Calu3 (cell line): ENCODE measurements at regions not wholly inside any gene's neighbourhood (a gene's known extent, or its start where the extent isn't known, plus 50 kb on each side); places are given as distances from the start of the nearest gene placed in this dataset.
"Not testable (repeated sequence)": the region's sequence is repeated elsewhere in the genome, so short reads cannot be mapped to it uniquely, and the experiment has no call there.

ENCODE experiments used
- BruUV-seq: library from RNA; stranded (reverse); fragments of 400-500 nt; replicated peaks from 2 replicates; lab custom pipeline; 2021; lab: Mats Ljungman, UMichigan
- CTCF ChIA-PET: fragments of 300-600 bp; sonication (Branson Sonifier 250); formaldehyde crosslinking; loops from one replicate; lab custom pipeline; 2022; ENCODE audit warnings: antibody characterized with exemption; lab: Charles Lee
- DNase-seq: peaks from one replicate; pipeline ENCODE4 v3.0.0; 2022
- H3K27ac Mint-ChIP-seq: one replicate; pipeline ENCODE4 v1.8.0; 2022; ENCODE audit warnings: mixed read lengths; ENCODE audit not compliant: unreplicated experiment
- H3K27me3 Mint-ChIP-seq: one replicate; pipeline ENCODE4 v1.8.0; 2022; ENCODE audit warnings: mixed read lengths; ENCODE audit not compliant: unreplicated experiment
- H3K36me3 Mint-ChIP-seq: one replicate; pipeline ENCODE4 v1.8.0; 2022; ENCODE audit warnings: mild to moderate bottlenecking, moderate library complexity, mixed read lengths; ENCODE audit not compliant: insufficient read depth, unreplicated experiment
- H3K4me1 Mint-ChIP-seq: one replicate; pipeline ENCODE4 v1.8.0; 2022; ENCODE audit warnings: mild to moderate bottlenecking, low read depth, mixed read lengths; ENCODE audit not compliant: unreplicated experiment
- H3K4me3 Mint-ChIP-seq: one replicate; pipeline ENCODE4 v1.8.0; 2022; ENCODE audit warnings: mild to moderate bottlenecking, low read depth, moderate library complexity, mixed read lengths; ENCODE audit not compliant: unreplicated experiment
- H3K9me3 Mint-ChIP-seq: one replicate; pipeline ENCODE4 v1.8.0; 2022; ENCODE audit warnings: low read depth, mixed read lengths; ENCODE audit not compliant: unreplicated experiment
- CTCF ChIP-seq: fragments of 200-600 bp; IDR thresholded peaks from one replicate; pipeline ENCODE4 v1.8.0; 2022; ENCODE audit warnings: antibody characterized with exemption; ENCODE audit not compliant: unreplicated experiment
- intact Hi-C: fragments of 100-400 bp; cut with micrococcal nuclease; formaldehyde crosslinking; loops from one replicate; pipeline ENCODE4 v1.10.0; 2022; ENCODE audit not compliant: unreplicated experiment

- BruUV-seq = no TSS peak
- Mint-ChIP-seq H3K27me3 (no peaks in the 10 kb centered on the region), H3K36me3 (no peaks in the 10 kb centered on the region), H3K4me1 (no peaks in the 10 kb centered on the region), H3K9me3 (peaks cover 3% of the 10 kb centered on the region), H3K4me3 (no peak overlapping the region), H3K27ac (no peak overlapping the region)
- CTCF ChIA-PET = no interaction called here
- intact Hi-C loops = no loop called here
- TF ChIP-seq CTCF = no peak
- no peak for DNase-seq
Measured at GRCh38 chr5:121088341-121088740, 624.2 kb downstream of the PRR16 start.

DNA sequence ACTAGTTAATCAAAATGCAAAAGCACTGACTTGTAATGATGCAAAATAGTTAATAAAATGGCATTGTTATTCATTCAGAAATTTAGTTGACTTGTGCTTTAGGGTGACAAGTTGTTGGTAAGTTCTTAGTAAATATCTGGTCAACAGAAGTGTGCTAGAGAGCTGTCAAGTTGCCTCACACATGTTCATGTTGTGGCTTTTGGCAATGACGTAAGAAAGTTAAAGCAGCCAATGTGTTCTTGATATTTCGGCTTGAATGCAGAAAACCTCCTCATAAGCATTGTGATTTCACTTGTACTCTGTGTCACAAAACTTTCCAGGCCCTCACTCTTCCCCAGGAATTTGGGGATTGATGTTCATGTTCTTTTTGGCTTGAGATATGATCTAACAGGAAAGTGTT lies 626.7 kb downstream of the PRR16 start:
- no peaks in the 10 kb centered on the region for H3K4me1 Mint-ChIP-seq
- no peaks in the 10 kb centered on the region for H3K27me3 Mint-ChIP-seq
- no peaks in the 10 kb centered on the region for H3K36me3 Mint-ChIP-seq
- DNase-seq = no peak
- no peak overlapping the region for H3K4me3 Mint-ChIP-seq
- BruUV-seq = no TSS peak
- no peak for TF ChIP-seq CTCF
- peaks cover 3% of the 10 kb centered on the region for H3K9me3 Mint-ChIP-seq
- no peak overlapping the region for H3K27ac Mint-ChIP-seq
- CTCF ChIA-PET = no interaction called here
- intact Hi-C loops = no loop called here

GRCh38 chr5:121100931-121101330 lies 636.8 kb downstream of the PRR16 start:
- H3K4me1 Mint-ChIP-seq = no peaks in the 10 kb centered on the region
- H3K27me3 Mint-ChIP-seq = no peaks in the 10 kb centered on the region
- no peaks in the 10 kb centered on the region for H3K36me3 Mint-ChIP-seq
- intact Hi-C loops = no loop called here
- CTCF ChIA-PET = no interaction called here
- no peak for DNase-seq
- H3K4me3 Mint-ChIP-seq = no peak overlapping the region
- BruUV-seq = no TSS peak
- H3K9me3 Mint-ChIP-seq = no peaks in the 10 kb centered on the region
- H3K27ac Mint-ChIP-seq = no peak overlapping the region
- TF ChIP-seq CTCF = no peak

- intact Hi-C loops = no loop called here
- CTCF ChIA-PET = no interaction called here
- no peaks in the 10 kb centered on the region for H3K9me3 Mint-ChIP-seq
Measured at GRCh38 chr5:121105921-121106320, 641.8 kb downstream of the PRR16 start.

GRCh38 chr5:121106721-121107690 lies 642.9 kb downstream of the PRR16 start:
- CTCF ChIA-PET, H3K27me3 Mint-ChIP-seq, H3K36me3 Mint-ChIP-seq, H3K4me3 Mint-ChIP-seq, intact Hi-C loops, H3K27ac Mint-ChIP-seq, H3K4me1 Mint-ChIP-seq, DNase-seq, H3K9me3 Mint-ChIP-seq, BruUV-seq: not testable (repeated sequence)

More at GRCh38 chr5:121105921-121106320, 641.8 kb downstream of the PRR16 start:
- no peak for DNase-seq
- BruUV-seq = no TSS peak
- Mint-ChIP-seq H3K36me3 (no peaks in the 10 kb centered on the region), H3K27me3 (no peaks in the 10 kb centered on the region), H3K4me1 (no peaks in the 10 kb centered on the region), H3K27ac (no peak overlapping the region), H3K4me3 (no peak overlapping the region)
- TF ChIP-seq CTCF = no peak
